IPS DF 6.9 (cell line): ENCODE measurements at regions not wholly inside any gene's neighbourhood (a gene's known extent, or its start where the extent isn't known, plus 50 kb on each side); places are given as distances from the start of the nearest gene placed in this dataset.

Experiments
- DNase-seq: peaks from one replicate; pipeline ENCODE4 v3.0.0-alpha.2; 2013; ENCODE audit warnings: low read depth, low spot score
- H3K27ac ChIP-seq: one replicate; pipeline ENCODE4 v1.5.1; 2013; ENCODE audit warnings: low read length, control low read depth
- H3K27me3 ChIP-seq: 2 replicates; pipeline ENCODE4 v1.6.1; 2013; ENCODE audit warnings: mild to moderate bottlenecking, low read length; ENCODE audit not compliant: control insufficient read depth, insufficient read depth
- H3K36me3 ChIP-seq: 2 replicates; pipeline ENCODE4 v1.6.1; 2013; ENCODE audit warnings: low read length; ENCODE audit not compliant: control insufficient read depth, insufficient read depth
- H3K4me1 ChIP-seq: 2 replicates; pipeline ENCODE4 v1.6.1; 2013; ENCODE audit warnings: low read length; ENCODE audit not compliant: control insufficient read depth, insufficient read depth
- H3K4me3 ChIP-seq: 2 replicates; pipeline ENCODE4 v1.5.1; 2013; ENCODE audit warnings: mild to moderate bottlenecking, low read length
- H3K9me3 ChIP-seq: 2 replicates; pipeline ENCODE4 v1.6.1; 2013; ENCODE audit warnings: low read length, inconsistent platforms; ENCODE audit not compliant: control insufficient read depth, insufficient read depth
- WGBS: extraction: QIAGEN DNeasy Blood & Tissue Kit; methylation state at CpG from one replicate; pipeline ENCODE4 v1.1.7; 2013; ENCODE audit warnings: mixed read lengths, missing lambda C conversion rate; ENCODE audit not compliant: insufficient read length, insufficient coverage; 5-methylcytosine and 5-hydroxymethylcytosine counted together

- Histone ChIP-seq H3K27ac (no peak overlapping the region), H3K27me3 (no peaks in the 10 kb centered on the region), H3K4me1 (no peaks in the 10 kb centered on the region), H3K9me3 (no peaks in the 10 kb centered on the region), H3K36me3 (no peaks in the 10 kb centered on the region), H3K4me3 (no peak overlapping the region)
- WGBS = no CpG with 5 or more reads among the region's 4 CpGs
- no peak for DNase-seq
Observed at GRCh38 chr1:106964495-106964894, 92.0 kb upstream of the PRMT6 start.

- WGBS = no CpG with 5 or more reads among the region's 2 CpGs
- Histone ChIP-seq H3K9me3 (no peaks in the 10 kb centered on the region), H3K4me3 (no peak overlapping the region), H3K4me1 (no peaks in the 10 kb centered on the region), H3K36me3 (no peaks in the 10 kb centered on the region), H3K27me3 (no peaks in the 10 kb centered on the region), H3K27ac (no peak overlapping the region)
- no peak for DNase-seq
Observed at GRCh38 chr1:106968644-106969043, 87.8 kb upstream of the PRMT6 start.

GRCh38 chr1:106969731-106970130 lies 86.7 kb upstream of the PRMT6 start:
- H3K4me3 ChIP-seq = no peak overlapping the region
- no peaks in the 10 kb centered on the region for H3K9me3 ChIP-seq
- no peaks in the 10 kb centered on the region for H3K36me3 ChIP-seq
- no peak for DNase-seq
- no peak overlapping the region for H3K27ac ChIP-seq
- H3K4me1 ChIP-seq = no peaks in the 10 kb centered on the region
- H3K27me3 ChIP-seq = no peaks in the 10 kb centered on the region

- Histone ChIP-seq H3K4me3 (no peak overlapping the region), H3K9me3 (no peaks in the 10 kb centered on the region), H3K4me1 (no peaks in the 10 kb centered on the region), H3K27me3 (no peaks in the 10 kb centered on the region), H3K36me3 (no peaks in the 10 kb centered on the region), H3K27ac (no peak overlapping the region)
- no peak for DNase-seq
- no CpG with 5 or more reads among the region's 2 CpGs for WGBS
Observed at GRCh38 chr1:106972074-106972473, 84.4 kb upstream of the PRMT6 start.

GRCh38 chr1:106975944-106976343 lies 80.5 kb upstream of the PRMT6 start:
- DNase-seq = no peak
- WGBS = no CpG with 5 or more reads among the region's 2 CpGs
- Histone ChIP-seq H3K4me3 (no peak overlapping the region), H3K36me3 (no peaks in the 10 kb centered on the region), H3K9me3 (no peaks in the 10 kb centered on the region), H3K27me3 (no peaks in the 10 kb centered on the region), H3K4me1 (no peaks in the 10 kb centered on the region), H3K27ac (no peak overlapping the region)

GRCh38 chr1:106978477-106979322 lies 77.8 kb upstream of the PRMT6 start:
- H3K9me3 ChIP-seq = no peaks in the 10 kb centered on the region
- H3K27me3 ChIP-seq = no peaks in the 10 kb centered on the region
- no peaks in the 10 kb centered on the region for H3K36me3 ChIP-seq
- H3K27ac ChIP-seq = no peak overlapping the region
- DNase-seq = no peak
- H3K4me3 ChIP-seq = no peak overlapping the region
- WGBS = no CpG with 5 or more reads among the region's 3 CpGs
- H3K4me1 ChIP-seq = no peaks in the 10 kb centered on the region

GRCh38 chr1:106979371-106979770 lies 77.1 kb upstream of the PRMT6 start:
- no peak overlapping the region for H3K27ac ChIP-seq
- no peaks in the 10 kb centered on the region for H3K27me3 ChIP-seq
- WGBS = no CpG with 5 or more reads among the region's 2 CpGs
- H3K9me3 ChIP-seq = no peaks in the 10 kb centered on the region
- no peaks in the 10 kb centered on the region for H3K36me3 ChIP-seq
- no peak for DNase-seq
- no peak overlapping the region for H3K4me3 ChIP-seq
- no peaks in the 10 kb centered on the region for H3K4me1 ChIP-seq

- no CpG with 5 or more reads among the region's 3 CpGs for WGBS
Observed at GRCh38 chr1:106980121-106980520, 76.4 kb upstream of the PRMT6 start.

GRCh38 chr1:106984801-106985200 lies 71.7 kb upstream of the PRMT6 start:
- Histone ChIP-seq H3K27me3 (no peaks in the 10 kb centered on the region), H3K4me1 (peaks cover 3% of the 10 kb centered on the region; the same call in 1 of the 2 replicates), H3K36me3 (no peaks in the 10 kb centered on the region), H3K4me3 (no peak overlapping the region), H3K27ac (no peak overlapping the region), H3K9me3 (no peaks in the 10 kb centered on the region)
- no peak for DNase-seq

More at GRCh38 chr1:106980121-106980520, 76.4 kb upstream of the PRMT6 start:
- Histone ChIP-seq H3K4me1 (0 out of 2 replicates have a peak, but pooled peaks cover 2% of the 10 kb centered on the region), H3K27me3 (no peaks in the 10 kb centered on the region), H3K36me3 (no peaks in the 10 kb centered on the region), H3K27ac (no peak overlapping the region), H3K4me3 (no peak overlapping the region), H3K9me3 (no peaks in the 10 kb centered on the region)
- DNase-seq = no peak

GRCh38 chr1:106986603-106987002 lies 69.9 kb upstream of the PRMT6 start:
- no peak overlapping the region for H3K27ac ChIP-seq
- no peak overlapping the region for H3K4me3 ChIP-seq
- H3K36me3 ChIP-seq = no peaks in the 10 kb centered on the region
- no peaks in the 10 kb centered on the region for H3K9me3 ChIP-seq
- H3K4me1 ChIP-seq = peaks cover 3% of the 10 kb centered on the region; the same call in 1 of the 2 replicates
- DNase-seq = no peak
- no peaks in the 10 kb centered on the region for H3K27me3 ChIP-seq

GRCh38 chr1:106995970-106996369 lies 60.5 kb upstream of the PRMT6 start:
- Histone ChIP-seq H3K27ac (no peak overlapping the region), H3K27me3 (no peaks in the 10 kb centered on the region), H3K4me3 (no peak overlapping the region), H3K9me3 (no peaks in the 10 kb centered on the region), H3K36me3 (no peaks in the 10 kb centered on the region), H3K4me1 (no peaks in the 10 kb centered on the region)
- DNase-seq = no peak
